ENCODE measurements at regions not wholly inside any gene's neighbourhood (a gene's known extent, or its start where the extent isn't known, plus 50 kb on each side); places are given as distances from the start of the nearest gene placed in this dataset.

DNA sequence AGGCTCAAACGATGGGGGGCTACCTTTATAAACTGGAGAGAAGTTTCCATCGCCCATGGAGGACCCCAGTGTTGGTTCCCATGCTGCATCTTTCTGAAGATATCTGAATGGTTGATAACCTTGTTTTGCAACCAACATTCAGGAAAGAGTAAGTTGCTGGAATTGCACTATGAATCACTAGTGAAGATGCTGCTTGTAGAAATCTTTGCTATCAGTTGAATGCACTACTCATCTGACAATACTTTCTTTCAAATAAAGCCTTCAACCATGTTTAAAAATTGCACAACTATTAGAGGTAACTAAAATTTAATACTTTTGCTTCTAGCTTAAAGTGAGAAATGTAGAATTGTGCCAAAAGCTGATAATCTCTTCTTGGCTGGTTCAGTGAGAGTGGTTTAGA, 86.8 kb upstream of the HIVEP3 start:
- TF ChIP-seq, protein P1, sequence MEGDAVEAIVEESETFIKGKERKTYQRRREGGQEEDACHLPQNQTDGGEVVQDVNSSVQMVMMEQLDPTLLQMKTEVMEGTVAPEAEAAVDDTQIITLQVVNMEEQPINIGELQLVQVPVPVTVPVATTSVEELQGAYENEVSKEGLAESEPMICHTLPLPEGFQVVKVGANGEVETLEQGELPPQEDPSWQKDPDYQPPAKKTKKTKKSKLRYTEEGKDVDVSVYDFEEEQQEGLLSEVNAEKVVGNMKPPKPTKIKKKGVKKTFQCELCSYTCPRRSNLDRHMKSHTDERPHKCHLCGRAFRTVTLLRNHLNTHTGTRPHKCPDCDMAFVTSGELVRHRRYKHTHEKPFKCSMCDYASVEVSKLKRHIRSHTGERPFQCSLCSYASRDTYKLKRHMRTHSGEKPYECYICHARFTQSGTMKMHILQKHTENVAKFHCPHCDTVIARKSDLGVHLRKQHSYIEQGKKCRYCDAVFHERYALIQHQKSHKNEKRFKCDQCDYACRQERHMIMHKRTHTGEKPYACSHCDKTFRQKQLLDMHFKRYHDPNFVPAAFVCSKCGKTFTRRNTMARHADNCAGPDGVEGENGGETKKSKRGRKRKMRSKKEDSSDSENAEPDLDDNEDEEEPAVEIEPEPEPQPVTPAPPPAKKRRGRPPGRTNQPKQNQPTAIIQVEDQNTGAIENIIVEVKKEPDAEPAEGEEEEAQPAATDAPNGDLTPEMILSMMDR (IDR thresholded peaks at IDR 0.05), result no peak
- TF ChIP-seq TAF1 (IDR thresholded peaks at IDR 0.05; ENCODE audit: borderline replicate concordance, low read depth, low read length) (no peak), FOXM1 (IDR thresholded peaks at IDR 0.05; ENCODE audit: low read depth) (no peak), RAD21 (IDR thresholded peaks at IDR 0.05; ENCODE audit: low read length) (no peak), RCOR1 (IDR thresholded peaks at IDR 0.05; ENCODE audit: low read length) (no peak), REST (IDR thresholded peaks at IDR 0.05; ENCODE audit: low read depth, low read length) (no peak), GABPA (IDR thresholded peaks at IDR 0.05; ENCODE audit: low read depth) (no peak)
